Globus pallidus (tissue), 1 donor: ENCODE measurements at regions not wholly inside any gene's neighbourhood (a gene's known extent, or its start where the extent isn't known, plus 50 kb on each side); places are given as distances from the start of the nearest gene placed in this dataset.

Experiments used
- DNase-seq: peaks from one replicate; pipeline ENCODE4 v3.0.0-alpha.2; 2015; ENCODE audit warnings: low spot score

DNA sequence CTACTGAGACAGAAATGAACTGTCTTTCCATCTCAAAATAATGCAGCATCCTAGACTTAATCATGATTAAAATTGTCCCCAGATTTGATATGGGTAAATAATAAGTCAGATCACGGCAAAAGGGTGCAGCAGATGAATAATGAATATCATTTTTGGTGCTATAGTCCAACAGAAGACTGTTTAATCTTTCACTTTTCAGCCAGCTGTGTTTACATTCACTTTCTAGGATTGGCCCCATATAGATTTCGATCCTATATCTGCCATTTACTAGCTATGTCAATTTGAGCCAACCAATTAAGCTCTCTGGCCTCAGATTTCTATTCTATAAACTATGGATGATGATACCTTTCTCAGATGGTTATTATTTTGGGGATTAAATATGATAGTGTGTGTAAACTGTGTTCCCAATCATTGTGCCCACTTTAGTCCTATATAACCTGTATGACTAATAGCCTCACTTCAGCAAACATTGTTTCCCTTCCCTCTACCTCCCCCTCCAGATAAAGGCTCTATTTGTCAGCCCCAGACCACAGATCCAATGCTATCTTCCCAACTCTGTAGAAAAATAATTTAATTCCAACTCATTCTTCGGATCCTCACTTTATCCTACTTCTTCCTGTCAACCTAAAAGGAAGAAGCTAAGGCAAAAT lies 53.6 kb upstream of the NT5E start:
- no peak for DNase-seq

DNA sequence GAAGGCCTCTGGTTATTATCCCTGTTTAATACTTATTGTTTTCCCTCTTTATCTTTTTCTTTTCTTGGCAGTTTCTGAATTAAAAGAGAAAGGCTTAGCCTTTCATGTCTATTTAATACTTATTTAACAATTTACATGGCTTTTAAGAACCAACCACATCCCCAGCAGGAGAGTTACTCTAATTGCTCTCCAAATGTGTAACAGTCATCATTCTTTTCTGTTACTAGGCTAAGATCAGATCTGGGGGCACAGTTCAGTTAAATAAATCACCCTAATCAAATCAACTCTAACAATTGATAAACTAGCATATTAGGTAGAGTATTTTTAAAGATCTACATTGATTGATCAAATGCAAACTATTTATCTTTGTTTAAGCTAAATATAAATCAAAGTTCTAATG lies 54.1 kb upstream of the NT5E start:
- DNase-seq = no peak

DNA sequence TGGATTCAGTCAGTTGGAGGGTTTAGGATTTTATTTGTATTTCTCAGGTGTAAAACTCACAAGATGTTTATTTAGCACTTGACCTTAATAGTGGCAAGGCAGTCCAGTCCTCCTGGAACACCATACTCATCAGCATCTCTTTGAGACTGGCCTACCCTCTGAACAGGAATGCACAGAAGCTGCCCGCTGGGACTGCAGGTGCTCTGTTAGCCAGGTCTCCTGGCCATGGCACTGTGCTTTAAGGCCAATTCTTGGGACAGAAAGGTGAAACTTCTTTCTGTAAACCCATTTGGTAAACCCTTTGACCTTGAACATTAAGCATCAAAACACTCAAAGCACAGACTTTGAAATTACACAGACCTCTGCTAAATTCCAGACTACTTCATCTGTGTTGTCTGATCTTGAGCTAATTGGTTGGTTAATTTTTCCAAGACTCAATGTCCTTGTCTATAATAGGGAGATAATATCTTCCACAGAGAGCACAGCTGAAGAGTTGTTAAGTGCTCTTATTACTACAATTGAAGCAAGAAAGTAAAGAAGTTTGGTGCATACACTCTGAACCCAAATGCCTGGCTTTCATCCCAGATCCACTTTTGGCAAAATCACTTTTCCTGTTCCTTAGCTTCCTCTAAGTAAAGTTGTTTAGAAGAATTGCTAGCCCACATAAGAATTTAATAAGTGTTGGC lies 54.9 kb upstream of the NT5E start:
- DNase-seq = peak; percentile 21

GRCh38 chr6:85394199-85394598 lies 55.7 kb upstream of the NT5E start:
- DNase-seq = no peak

- DNase-seq = no peak
Measured at GRCh38 chr6:85392379-85392778, 57.5 kb upstream of the NT5E start.

GRCh38 chr6:85390775-85391174 lies 59.1 kb upstream of the NT5E start:
- no peak for DNase-seq

- DNase-seq = no peak
Measured at GRCh38 chr6:85390105-85390728, 59.7 kb upstream of the NT5E start.

GRCh38 chr6:85389151-85389797 lies 60.6 kb upstream of the NT5E start:
- no peak for DNase-seq

GRCh38 chr6:85388531-85388930 lies 61.4 kb upstream of the NT5E start:
- peak; percentile 64 for DNase-seq

GRCh38 chr6:85385636-85386315 lies 64.1 kb upstream of the NT5E start:
- no peak for DNase-seq

- no peak for DNase-seq
Measured at GRCh38 chr6:85383042-85383441, 66.8 kb upstream of the NT5E start.

DNA sequence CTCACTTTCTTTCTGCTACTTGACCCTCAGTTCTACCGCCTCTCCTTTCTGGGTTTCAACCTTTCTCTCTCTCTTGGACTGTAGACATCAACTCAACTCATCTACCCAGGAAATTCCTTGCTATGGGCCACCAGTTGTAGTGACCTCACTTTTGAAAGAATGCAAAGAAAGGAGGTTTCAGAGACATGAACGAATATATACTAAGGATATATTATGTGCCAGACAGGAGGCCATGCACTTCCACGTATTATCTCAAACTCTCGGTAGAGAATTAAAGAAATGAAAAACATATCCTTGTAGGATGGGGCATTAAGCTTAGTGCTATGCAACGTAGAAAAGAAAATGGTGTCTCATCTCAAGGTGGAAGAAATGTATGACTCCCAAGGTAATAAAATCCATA lies 67.3 kb upstream of the NT5E start:
- no peak for DNase-seq

DNA sequence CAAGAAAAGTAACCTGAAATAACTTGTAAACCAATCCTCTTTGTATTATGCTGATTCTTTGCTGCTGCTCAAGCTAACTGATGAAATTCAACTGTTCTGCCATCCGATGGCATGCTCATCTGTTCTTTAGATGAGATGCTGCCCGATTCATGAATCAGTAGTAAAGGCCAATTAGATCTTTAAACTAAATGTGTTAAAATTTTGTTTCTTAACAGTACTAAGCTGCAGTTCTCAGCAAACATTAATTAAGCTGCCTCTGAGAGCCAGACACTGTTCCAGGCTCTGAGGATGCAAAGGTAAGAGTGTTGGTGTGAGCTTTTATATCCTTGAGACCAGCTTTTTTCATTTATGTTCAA lies 77.0 kb upstream of the NT5E start:
- no peak for DNase-seq

- DNase-seq = no peak
Measured at GRCh38 chr6:85372188-85372914, 77.5 kb upstream of the NT5E start.

DNA sequence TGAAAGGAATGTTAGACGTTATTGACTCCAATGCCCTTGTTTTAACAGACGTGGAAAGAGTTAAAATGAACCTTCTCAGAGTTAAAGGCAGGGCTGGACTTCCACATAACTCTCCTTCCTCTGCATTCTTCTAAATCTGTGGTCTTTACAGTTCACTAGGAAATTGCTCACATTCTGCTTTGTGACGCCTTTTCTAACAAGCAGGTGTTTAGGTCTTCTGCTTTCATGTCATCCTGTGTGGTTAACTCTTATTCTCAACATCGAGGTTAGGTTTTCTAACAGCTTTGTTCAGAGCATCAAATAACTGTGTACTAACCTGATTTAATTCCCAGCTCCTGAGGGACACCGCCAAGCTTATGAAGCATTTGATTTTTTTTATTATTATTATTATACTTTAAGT lies 81.3 kb upstream of the NT5E start:
- DNase-seq = no peak

- DNase-seq = no peak
Measured at GRCh38 chr6:85364344-85364743, 85.5 kb upstream of the NT5E start.

- DNase-seq = no peak
Measured at GRCh38 chr6:85363870-85364269, 86.0 kb upstream of the NT5E start.

GRCh38 chr6:85362652-85363310 lies 87.1 kb upstream of the NT5E start:
- DNase-seq = no peak

- DNase-seq = no peak
Measured at GRCh38 chr6:85361643-85362014, 88.3 kb upstream of the NT5E start.

GRCh38 chr6:85360794-85361642 lies 88.9 kb upstream of the NT5E start:
- no peak for DNase-seq
